ENCODE measurements at regions not wholly inside any gene's neighbourhood (a gene's known extent, or its start where the extent isn't known, plus 50 kb on each side); places are given as distances from the start of the nearest gene placed in this dataset.
"Not testable (repeated sequence)": the region's sequence is repeated elsewhere in the genome, so short reads cannot be mapped to it uniquely, and the experiment has no call there.

DNA sequence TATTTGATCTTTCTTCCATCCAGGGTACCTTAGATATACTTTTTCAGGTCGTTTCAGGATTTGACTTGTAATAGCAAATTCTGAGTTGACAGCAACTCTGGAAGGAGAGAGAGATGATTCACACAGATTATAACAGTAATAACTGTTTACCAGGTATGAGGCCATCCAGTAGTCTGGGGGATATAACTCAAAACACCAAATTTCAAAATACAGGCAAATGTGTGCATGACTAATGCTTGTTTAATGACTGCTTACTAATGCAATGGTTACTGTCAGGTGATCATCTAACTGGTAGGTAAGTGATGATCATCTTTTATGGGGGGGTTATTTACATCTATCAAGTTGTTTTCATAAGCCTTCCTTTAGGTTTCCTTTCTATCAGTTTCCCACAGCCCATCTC, 412.3 kb downstream of the MAT2B start:
- H3K36me3 ChIP-seq (ENCODE audit: control insufficient read depth in 2 of 2, insufficient read depth in 2 of 2, low read length in 1 of 2) = no peaks in the 10 kb centered on the region
- H3K4me3 ChIP-seq = no peak overlapping the region
- H3K4me1 ChIP-seq (ENCODE audit: control insufficient read depth, insufficient read depth, low read length) = peaks cover 20% of the 10 kb centered on the region
- ChIA-PET POLR2A (interaction anchor here (0.6 kb wide), 1 partner anchor 25 kb away, joined by 6 read pairs; no protein-coding TSS in a partner anchor), SMC1A (ENCODE audit: uncharacterized antibody, unreplicated experiment) (no interaction called here), CTCF (no interaction called here), RAD21 (ENCODE audit: unreplicated experiment) (no interaction called here)
- no peaks in the 10 kb centered on the region for H3K27me3 ChIP-seq (replicated peaks in 1 of 2; ENCODE audit: control insufficient read depth in 2 of 2, insufficient read depth in 2 of 2, low read length in 1 of 2)
- ATAC-seq (no peak), DNase-seq (ENCODE audit: low read depth, low spot score) (no peak), FAIRE-seq (no peak)
- TF ChIP-seq TCF12 (IDR thresholded peaks at IDR 0.05; ENCODE audit: low read depth, low read length) (no peak), MEF2B (IDR thresholded peaks at IDR 0.05; ENCODE audit: partially characterized antibody, poor library complexity, severe bottlenecking) (no peak), ZZZ3 (IDR thresholded peaks at IDR 0.05; ENCODE audit: control insufficient read depth, insufficient read length, low read depth) (no peak), GATAD2B (conservative IDR thresholded peaks at IDR 0.05; ENCODE audit: low read depth) (no peak), NBN (IDR thresholded peaks at IDR 0.05) (no peak), KAT2A (conservative IDR thresholded peaks at IDR 0.05; ENCODE audit: control insufficient read depth, low read depth, low read length) (no peak), POLR2AphosphoS2 (IDR thresholded peaks at IDR 0.05; ENCODE audit: low read depth, low read length) (no peak), ZNF217 (IDR thresholded peaks at IDR 0.05) (no peak)
- TF ChIP-seq, protein P1, sequence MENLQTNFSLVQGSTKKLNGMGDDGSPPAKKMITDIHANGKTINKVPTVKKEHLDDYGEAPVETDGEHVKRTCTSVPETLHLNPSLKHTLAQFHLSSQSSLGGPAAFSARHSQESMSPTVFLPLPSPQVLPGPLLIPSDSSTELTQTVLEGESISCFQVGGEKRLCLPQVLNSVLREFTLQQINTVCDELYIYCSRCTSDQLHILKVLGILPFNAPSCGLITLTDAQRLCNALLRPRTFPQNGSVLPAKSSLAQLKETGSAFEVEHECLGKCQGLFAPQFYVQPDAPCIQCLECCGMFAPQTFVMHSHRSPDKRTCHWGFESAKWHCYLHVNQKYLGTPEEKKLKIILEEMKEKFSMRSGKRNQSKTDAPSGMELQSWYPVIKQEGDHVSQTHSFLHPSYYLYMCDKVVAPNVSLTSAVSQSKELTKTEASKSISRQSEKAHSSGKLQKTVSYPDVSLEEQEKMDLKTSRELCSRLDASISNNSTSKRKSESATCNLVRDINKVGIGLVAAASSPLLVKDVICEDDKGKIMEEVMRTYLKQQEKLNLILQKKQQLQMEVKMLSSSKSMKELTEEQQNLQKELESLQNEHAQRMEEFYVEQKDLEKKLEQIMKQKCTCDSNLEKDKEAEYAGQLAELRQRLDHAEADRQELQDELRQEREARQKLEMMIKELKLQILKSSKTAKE (IDR thresholded peaks at IDR 0.05; ENCODE audit: low read depth, poor library complexity, severe bottlenecking) = no peak
- TF ChIP-seq, protein P2, sequence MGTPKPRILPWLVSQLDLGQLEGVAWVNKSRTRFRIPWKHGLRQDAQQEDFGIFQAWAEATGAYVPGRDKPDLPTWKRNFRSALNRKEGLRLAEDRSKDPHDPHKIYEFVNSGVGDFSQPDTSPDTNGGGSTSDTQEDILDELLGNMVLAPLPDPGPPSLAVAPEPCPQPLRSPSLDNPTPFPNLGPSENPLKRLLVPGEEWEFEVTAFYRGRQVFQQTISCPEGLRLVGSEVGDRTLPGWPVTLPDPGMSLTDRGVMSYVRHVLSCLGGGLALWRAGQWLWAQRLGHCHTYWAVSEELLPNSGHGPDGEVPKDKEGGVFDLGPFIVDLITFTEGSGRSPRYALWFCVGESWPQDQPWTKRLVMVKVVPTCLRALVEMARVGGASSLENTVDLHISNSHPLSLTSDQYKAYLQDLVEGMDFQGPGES (IDR thresholded peaks at IDR 0.05) = no peak
- intact Hi-C loops (cut with micrococcal nuclease; ENCODE audit: unreplicated experiment) (no loop called here), in situ Hi-C loops (cut with MboI) (no loop called here)
- 15% methylated on average over 1 of the region's 1 CpG for WGBS (ENCODE audit: insufficient coverage, insufficient replicate concordance, low lambda C conversion rate, missing lambda C conversion rate)
- peaks cover 4% of the 10 kb centered on the region; the same call in 1 of the 3 replicates for H3K9me3 ChIP-seq (replicated peaks; ENCODE audit: control insufficient read depth, insufficient read depth, low read length)
- no peak overlapping the region for H3K4me2 ChIP-seq (ENCODE audit: control insufficient read depth, insufficient read depth)
- no peak overlapping the region for H3K9ac ChIP-seq (ENCODE audit: control insufficient read depth, insufficient read depth, low read length)
- no peak overlapping the region; the same call in 1 of the 2 replicates for H2AFZ ChIP-seq (ENCODE audit: control insufficient read depth, low read depth, low read length)
- no peak overlapping the region for H3K27ac ChIP-seq (ENCODE audit: control insufficient read depth, insufficient read depth)
- no peaks in the 10 kb centered on the region for H3K79me2 ChIP-seq (ENCODE audit: control insufficient read depth, insufficient read depth, low read length)
- BruUV-seq (replicated peaks) = no TSS peak
- no peaks in the 10 kb centered on the region for H4K20me1 ChIP-seq (ENCODE audit: control insufficient read depth, insufficient read depth)

DNA sequence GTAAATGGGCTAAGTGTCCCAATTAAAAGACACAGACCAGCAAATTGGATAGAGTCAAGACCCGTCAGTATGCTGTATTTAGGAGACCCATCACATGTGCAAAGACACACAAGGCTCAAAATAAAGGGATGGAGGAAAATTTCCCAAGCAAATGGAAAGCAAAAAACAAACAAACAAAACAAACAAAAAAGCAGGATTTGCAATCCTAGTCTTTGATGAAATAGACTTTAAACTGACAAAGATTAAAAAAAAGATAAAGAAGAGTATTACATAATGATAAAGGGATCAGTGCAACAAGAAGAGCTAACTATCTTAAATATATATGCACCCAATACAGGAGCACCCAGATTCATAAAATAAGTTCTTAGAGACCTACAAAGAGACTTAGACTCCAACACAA, 429.6 kb downstream of the MAT2B start:
- CTCF ChIA-PET; H3K4me2 ChIP-seq (ENCODE audit: control insufficient read depth, insufficient read depth); in situ Hi-C loops (cut with MboI); H3K27me3 ChIP-seq (replicated peaks in 1 of 2; ENCODE audit: control insufficient read depth in 2 of 2, insufficient read depth in 2 of 2, low read length in 1 of 2); intact Hi-C loops (cut with micrococcal nuclease; ENCODE audit: unreplicated experiment); H3K79me2 ChIP-seq (ENCODE audit: control insufficient read depth, insufficient read depth, low read length); SMC1A ChIA-PET (ENCODE audit: uncharacterized antibody, unreplicated experiment); POLR2A ChIA-PET; ATAC-seq; H3K9ac ChIP-seq (ENCODE audit: control insufficient read depth, insufficient read depth, low read length); H3K4me1 ChIP-seq (ENCODE audit: control insufficient read depth, insufficient read depth, low read length); FAIRE-seq; H3K27ac ChIP-seq (ENCODE audit: control insufficient read depth, insufficient read depth); H3K9me3 ChIP-seq (replicated peaks; ENCODE audit: control insufficient read depth, insufficient read depth, low read length); H2AFZ ChIP-seq (ENCODE audit: control insufficient read depth, low read depth, low read length); H3K4me3 ChIP-seq; H3K36me3 ChIP-seq (ENCODE audit: control insufficient read depth in 2 of 2, insufficient read depth in 2 of 2, low read length in 1 of 2); H4K20me1 ChIP-seq (ENCODE audit: control insufficient read depth, insufficient read depth); DNase-seq (ENCODE audit: low read depth, low spot score); RAD21 ChIA-PET (ENCODE audit: unreplicated experiment); BruUV-seq (replicated peaks): not testable (repeated sequence)
- WGBS (ENCODE audit: insufficient coverage, insufficient replicate concordance, low lambda C conversion rate, missing lambda C conversion rate) = 5% methylated on average over 1 of the region's 1 CpG

Measured in GM12878 (cell line).